Left kidney (tissue), 1 donor: ENCODE measurements at regions not wholly inside any gene's neighbourhood (a gene's known extent, or its start where the extent isn't known, plus 50 kb on each side); places are given as distances from the start of the nearest gene placed in this dataset.

ENCODE experiments used
- DNase-seq: peaks from one replicate; pipeline ENCODE4 v3.0.0-alpha.2; 2013

DNA sequence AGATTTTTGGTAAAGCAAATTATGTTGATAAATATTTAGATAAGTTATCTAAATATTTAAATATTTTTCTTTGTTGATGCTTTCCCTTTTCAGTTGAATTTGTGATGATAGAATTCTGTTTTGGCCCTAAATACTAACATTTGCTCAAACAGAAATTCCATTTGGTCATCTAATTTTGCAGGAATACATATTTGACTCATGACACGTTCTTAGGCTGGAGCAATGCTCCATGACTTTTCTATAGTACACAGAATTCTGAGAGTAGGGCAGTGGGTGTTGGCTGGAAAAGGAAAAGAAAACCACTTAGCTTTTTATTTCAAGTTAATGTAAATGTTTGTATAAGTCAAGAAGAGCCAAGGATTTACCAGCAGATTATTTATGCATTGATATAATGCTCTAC lies 58.6 kb upstream of the GK2 start:
- no peak for DNase-seq
